ENCODE measurements at regions not wholly inside any gene's neighbourhood (a gene's known extent, or its start where the extent isn't known, plus 50 kb on each side); places are given as distances from the start of the nearest gene placed in this dataset.

- TF ChIP-seq POLR2A (IDR thresholded peaks at IDR 0.05) (no peak), CTCF (IDR thresholded peaks at IDR 0.05) (no peak)
Observed at GRCh38 chr6:91392951-91393350, 806.1 kb upstream of the MAP3K7 start.
